ENCODE measurements at regions not wholly inside any gene's neighbourhood (a gene's known extent, or its start where the extent isn't known, plus 50 kb on each side); places are given as distances from the start of the nearest gene placed in this dataset.

GRCh38 chr2:121101093-121101715, 183.8 kb downstream of the TFCP2L1 start:
- TF ChIP-seq CTCF (IDR thresholded peaks at IDR 0.05): no peak
- TF ChIP-seq POLR2A (IDR thresholded peaks at IDR 0.05): no peak
- no peak for TF ChIP-seq EP300 (IDR thresholded peaks at IDR 0.05)

Measured in ovary (tissue), 3 donors.